ENCODE measurements at regions not wholly inside any gene's neighbourhood (a gene's known extent, or its start where the extent isn't known, plus 50 kb on each side); places are given as distances from the start of the nearest gene placed in this dataset.

DNA sequence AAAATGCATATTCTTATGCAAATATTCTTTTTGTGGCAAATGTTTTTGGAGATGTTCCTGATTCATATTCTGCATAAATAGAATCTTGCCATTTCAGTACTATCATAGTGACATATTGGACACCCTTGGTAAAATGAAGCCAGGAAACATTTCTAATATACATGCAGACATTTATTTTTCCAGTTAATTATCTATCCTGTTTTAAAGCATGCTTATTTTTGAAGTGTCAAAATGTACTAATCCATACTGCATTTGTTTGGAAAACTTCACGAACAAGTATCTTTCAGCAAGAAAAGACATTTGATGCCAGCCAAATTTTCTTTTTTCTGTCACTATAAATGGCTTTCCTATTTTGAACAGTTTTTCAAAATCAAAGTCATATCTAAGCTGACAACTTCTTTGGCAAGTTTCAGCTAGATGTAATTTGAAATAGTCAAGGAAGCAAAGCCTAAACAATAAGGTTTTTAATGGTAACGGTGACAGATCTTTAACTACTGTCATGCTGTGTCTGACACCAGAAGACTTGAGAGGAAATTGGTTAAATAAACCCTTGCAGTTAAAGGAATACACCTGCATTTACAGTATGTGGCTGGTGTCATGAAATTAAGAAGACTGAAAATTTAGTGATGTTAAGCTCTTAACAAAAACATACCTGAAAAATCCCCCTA lies 284.3 kb downstream of the TLE1 start:
- no peak overlapping the region for H3K4me3 Mint-ChIP-seq
- H3K27me3 Mint-ChIP-seq: no peaks in the 10 kb centered on the region
- ChIA-PET POLR2A (no interaction called here), CTCF (no interaction called here)
- TF ChIP-seq, protein P1, sequence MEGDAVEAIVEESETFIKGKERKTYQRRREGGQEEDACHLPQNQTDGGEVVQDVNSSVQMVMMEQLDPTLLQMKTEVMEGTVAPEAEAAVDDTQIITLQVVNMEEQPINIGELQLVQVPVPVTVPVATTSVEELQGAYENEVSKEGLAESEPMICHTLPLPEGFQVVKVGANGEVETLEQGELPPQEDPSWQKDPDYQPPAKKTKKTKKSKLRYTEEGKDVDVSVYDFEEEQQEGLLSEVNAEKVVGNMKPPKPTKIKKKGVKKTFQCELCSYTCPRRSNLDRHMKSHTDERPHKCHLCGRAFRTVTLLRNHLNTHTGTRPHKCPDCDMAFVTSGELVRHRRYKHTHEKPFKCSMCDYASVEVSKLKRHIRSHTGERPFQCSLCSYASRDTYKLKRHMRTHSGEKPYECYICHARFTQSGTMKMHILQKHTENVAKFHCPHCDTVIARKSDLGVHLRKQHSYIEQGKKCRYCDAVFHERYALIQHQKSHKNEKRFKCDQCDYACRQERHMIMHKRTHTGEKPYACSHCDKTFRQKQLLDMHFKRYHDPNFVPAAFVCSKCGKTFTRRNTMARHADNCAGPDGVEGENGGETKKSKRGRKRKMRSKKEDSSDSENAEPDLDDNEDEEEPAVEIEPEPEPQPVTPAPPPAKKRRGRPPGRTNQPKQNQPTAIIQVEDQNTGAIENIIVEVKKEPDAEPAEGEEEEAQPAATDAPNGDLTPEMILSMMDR (IDR thresholded peaks at IDR 0.05): no peak
- H3K36me3 Mint-ChIP-seq (ENCODE audit: low read depth): no peaks in the 10 kb centered on the region
- H3K27ac Mint-ChIP-seq: no peak overlapping the region
- no peaks in the 10 kb centered on the region for H3K4me1 Mint-ChIP-seq
- DNase-seq (no peak), ATAC-seq (ENCODE audit: low read depth) (no peak)
- intact Hi-C loops (cut with micrococcal nuclease): no loop called here
- H3K9me3 Mint-ChIP-seq: no peaks in the 10 kb centered on the region

- TF ChIP-seq, protein P1 (IDR thresholded peaks at IDR 0.05): no peak
- intact Hi-C loops (cut with micrococcal nuclease): no loop called here
- H3K36me3 Mint-ChIP-seq (ENCODE audit: low read depth): no peaks in the 10 kb centered on the region
- no peak for ATAC-seq (ENCODE audit: low read depth)
- H3K4me3 Mint-ChIP-seq: no peak overlapping the region
- H3K27ac Mint-ChIP-seq: no peak overlapping the region
- H3K9me3 Mint-ChIP-seq: no peaks in the 10 kb centered on the region
- ChIA-PET POLR2A (no interaction called here), CTCF (no interaction called here)
- H3K4me1 Mint-ChIP-seq: no peaks in the 10 kb centered on the region
- H3K27me3 Mint-ChIP-seq: no peaks in the 10 kb centered on the region
- no peak for DNase-seq
These were observed 291.6 kb downstream of the TLE1 start for GRCh38 chr9:81397481-81398381.

- DNase-seq: no peak
- no peak overlapping the region for H3K4me3 Mint-ChIP-seq
- H3K4me1 Mint-ChIP-seq: no peaks in the 10 kb centered on the region
- no peaks in the 10 kb centered on the region for H3K36me3 Mint-ChIP-seq (ENCODE audit: low read depth)
- no peaks in the 10 kb centered on the region for H3K27me3 Mint-ChIP-seq
- POLR2A ChIA-PET: no interaction called here
- CTCF ChIA-PET: no interaction called here
- TF ChIP-seq, protein P1 (IDR thresholded peaks at IDR 0.05): no peak
- H3K27ac Mint-ChIP-seq: no peak overlapping the region
- no peaks in the 10 kb centered on the region for H3K9me3 Mint-ChIP-seq
- intact Hi-C loops (cut with micrococcal nuclease): no loop called here
- no peak for ATAC-seq (ENCODE audit: low read depth)
These were observed 292.8 kb downstream of the TLE1 start for GRCh38 chr9:81396528-81396927.

DNA sequence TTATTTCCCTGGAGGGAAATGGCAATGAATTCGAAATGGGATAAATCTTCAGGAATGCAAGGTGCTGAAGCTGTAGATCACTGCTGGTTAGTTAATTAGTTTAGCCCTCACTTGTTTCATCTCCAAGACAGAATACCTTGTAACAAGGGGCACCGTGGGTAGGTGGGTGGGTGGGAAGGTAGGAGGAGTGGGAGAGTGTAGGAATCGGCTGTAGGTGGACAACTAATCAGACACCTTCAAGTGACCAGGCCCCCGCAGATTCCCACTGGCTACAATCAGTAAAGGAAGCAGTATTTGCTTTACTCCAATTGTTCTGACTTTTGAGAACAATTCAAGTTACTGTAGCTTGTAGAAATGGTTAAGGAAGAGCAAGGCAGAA lies 293.7 kb downstream of the TLE1 start:
- Mint-ChIP-seq H3K27me3 (no peaks in the 10 kb centered on the region), H3K36me3 (ENCODE audit: low read depth) (no peaks in the 10 kb centered on the region), H3K4me1 (no peaks in the 10 kb centered on the region), H3K27ac (no peak overlapping the region), H3K9me3 (no peaks in the 10 kb centered on the region), H3K4me3 (no peak overlapping the region)
- DNase-seq: no peak
- no peak for ATAC-seq (ENCODE audit: low read depth)
- TF ChIP-seq, protein P1 (IDR thresholded peaks at IDR 0.05): no peak
- intact Hi-C loops (cut with micrococcal nuclease): no loop called here
- CTCF ChIA-PET: no interaction called here
- POLR2A ChIA-PET: no interaction called here

GRCh38 chr9:81394881-81395675 lies 294.3 kb downstream of the TLE1 start:
- H3K9me3 Mint-ChIP-seq: no peaks in the 10 kb centered on the region
- no peak overlapping the region for H3K4me3 Mint-ChIP-seq
- H3K27me3 Mint-ChIP-seq: no peaks in the 10 kb centered on the region
- ChIA-PET POLR2A (no interaction called here), CTCF (no interaction called here)
- no peak overlapping the region for H3K27ac Mint-ChIP-seq
- TF ChIP-seq, protein P1 (IDR thresholded peaks at IDR 0.05): no peak
- ATAC-seq (ENCODE audit: low read depth) (no peak), DNase-seq (no peak)
- no peaks in the 10 kb centered on the region for H3K36me3 Mint-ChIP-seq (ENCODE audit: low read depth)
- H3K4me1 Mint-ChIP-seq: no peaks in the 10 kb centered on the region
- intact Hi-C loops (cut with micrococcal nuclease): no loop called here

Measured in activated B cell treated with CpG ODN at 0.5 μM for 24 hours (primary cell).